ENCODE measurements at regions not wholly inside any gene's neighbourhood (a gene's known extent, or its start where the extent isn't known, plus 50 kb on each side); places are given as distances from the start of the nearest gene placed in this dataset.

- no peak overlapping the region for H3K4me3 Mint-ChIP-seq
- no peaks in the 10 kb centered on the region for H3K4me1 Mint-ChIP-seq
- H3K9me3 Mint-ChIP-seq = peaks cover 18% of the 10 kb centered on the region
- no peaks in the 10 kb centered on the region for H3K36me3 Mint-ChIP-seq
- H3K27ac Mint-ChIP-seq = no peak overlapping the region
- DNase-seq (ENCODE audit: low spot score in 2 of 2) = no peak
- no peak for ATAC-seq
Observed at GRCh38 chr3:86251781-86252180, 739.2 kb downstream of the VGLL3 start.

GRCh38 chr3:86249833-86250232 lies 741.1 kb downstream of the VGLL3 start:
- no peak overlapping the region for H3K4me3 Mint-ChIP-seq
- H3K4me1 Mint-ChIP-seq = no peaks in the 10 kb centered on the region
- DNase-seq (ENCODE audit: low spot score in 2 of 2) (no peak), ATAC-seq (no peak)
- peaks cover 12% of the 10 kb centered on the region for H3K9me3 Mint-ChIP-seq
- no peak overlapping the region for H3K27ac Mint-ChIP-seq
- H3K36me3 Mint-ChIP-seq = no peaks in the 10 kb centered on the region

GRCh38 chr3:86245360-86245759 lies 745.6 kb downstream of the VGLL3 start:
- Mint-ChIP-seq H3K27ac (no peak overlapping the region), H3K4me3 (no peak overlapping the region), H3K4me1 (no peaks in the 10 kb centered on the region), H3K9me3 (peaks cover 14% of the 10 kb centered on the region), H3K36me3 (no peaks in the 10 kb centered on the region)
- DNase-seq (ENCODE audit: low spot score in 2 of 2) (no peak), ATAC-seq (no peak)

- no peaks in the 10 kb centered on the region for H3K36me3 Mint-ChIP-seq
- ATAC-seq (no peak), DNase-seq (ENCODE audit: low spot score in 2 of 2) (no peak)
- no peak overlapping the region for H3K27ac Mint-ChIP-seq
- H3K4me3 Mint-ChIP-seq = no peak overlapping the region
- peaks cover 14% of the 10 kb centered on the region for H3K9me3 Mint-ChIP-seq
- no peaks in the 10 kb centered on the region for H3K4me1 Mint-ChIP-seq
Observed at GRCh38 chr3:86244905-86245304, 746.0 kb downstream of the VGLL3 start.

GRCh38 chr3:86239946-86240345 lies 751.0 kb downstream of the VGLL3 start:
- Mint-ChIP-seq H3K36me3 (no peaks in the 10 kb centered on the region), H3K27ac (no peak overlapping the region), H3K4me1 (no peaks in the 10 kb centered on the region), H3K4me3 (no peak overlapping the region), H3K9me3 (peaks cover 11% of the 10 kb centered on the region)
- no peak for ATAC-seq
- no peak for DNase-seq (ENCODE audit: low spot score in 2 of 2)

- Mint-ChIP-seq H3K36me3 (no peaks in the 10 kb centered on the region), H3K9me3 (peaks cover 13% of the 10 kb centered on the region), H3K4me3 (no peak overlapping the region), H3K4me1 (no peaks in the 10 kb centered on the region), H3K27ac (no peak overlapping the region)
- DNase-seq (ENCODE audit: low spot score in 2 of 2) (no peak), ATAC-seq (no peak)
Observed at GRCh38 chr3:86234506-86235254, 756.3 kb downstream of the VGLL3 start.

GRCh38 chr3:86230762-86231161 lies 760.2 kb downstream of the VGLL3 start:
- Mint-ChIP-seq H3K4me1 (no peaks in the 10 kb centered on the region), H3K9me3 (peaks cover 16% of the 10 kb centered on the region), H3K36me3 (no peaks in the 10 kb centered on the region), H3K27ac (no peak overlapping the region), H3K4me3 (no peak overlapping the region)
- no peak for ATAC-seq
- DNase-seq (ENCODE audit: low spot score in 2 of 2) = no peak

- Mint-ChIP-seq H3K4me1 (no peaks in the 10 kb centered on the region), H3K27ac (no peak overlapping the region), H3K4me3 (no peak overlapping the region), H3K36me3 (no peaks in the 10 kb centered on the region), H3K9me3 (peaks cover 22% of the 10 kb centered on the region)
- ATAC-seq (no peak), DNase-seq (ENCODE audit: low spot score in 2 of 2) (no peak)
Observed at GRCh38 chr3:86229775-86230094, 761.2 kb downstream of the VGLL3 start.

- Mint-ChIP-seq H3K27ac (no peak overlapping the region), H3K36me3 (no peaks in the 10 kb centered on the region), H3K9me3 (peaks cover 21% of the 10 kb centered on the region), H3K4me1 (no peaks in the 10 kb centered on the region), H3K4me3 (no peak overlapping the region)
- DNase-seq (ENCODE audit: low spot score in 2 of 2) (no peak), ATAC-seq (no peak)
Observed at GRCh38 chr3:86229086-86229774, 761.7 kb downstream of the VGLL3 start.

GRCh38 chr3:86228101-86228500 lies 762.8 kb downstream of the VGLL3 start:
- Mint-ChIP-seq H3K36me3 (no peaks in the 10 kb centered on the region), H3K4me1 (no peaks in the 10 kb centered on the region), H3K4me3 (no peak overlapping the region), H3K9me3 (peaks cover 17% of the 10 kb centered on the region), H3K27ac (no peak overlapping the region)
- no peak for ATAC-seq
- no peak for DNase-seq (ENCODE audit: low spot score in 2 of 2)

- no peaks in the 10 kb centered on the region for H3K4me1 Mint-ChIP-seq
- peaks cover 22% of the 10 kb centered on the region for H3K9me3 Mint-ChIP-seq
- ATAC-seq (no peak), DNase-seq (ENCODE audit: low spot score in 2 of 2) (no peak)
- H3K4me3 Mint-ChIP-seq = no peak overlapping the region
- no peaks in the 10 kb centered on the region for H3K36me3 Mint-ChIP-seq
- H3K27ac Mint-ChIP-seq = no peak overlapping the region
Observed at GRCh38 chr3:86225461-86225860, 765.5 kb downstream of the VGLL3 start.

GRCh38 chr3:86221601-86222000 lies 769.3 kb downstream of the VGLL3 start:
- no peak for ATAC-seq
- no peak for DNase-seq (ENCODE audit: low spot score in 2 of 2)
- H3K4me1 Mint-ChIP-seq = no peaks in the 10 kb centered on the region
- no peaks in the 10 kb centered on the region for H3K36me3 Mint-ChIP-seq
- no peak overlapping the region for H3K4me3 Mint-ChIP-seq
- no peak overlapping the region for H3K27ac Mint-ChIP-seq
- H3K9me3 Mint-ChIP-seq = peaks cover 20% of the 10 kb centered on the region

- Mint-ChIP-seq H3K27ac (no peak overlapping the region), H3K36me3 (no peaks in the 10 kb centered on the region), H3K4me3 (no peak overlapping the region), H3K9me3 (peaks cover 20% of the 10 kb centered on the region), H3K4me1 (no peaks in the 10 kb centered on the region)
- ATAC-seq (no peak), DNase-seq (ENCODE audit: low spot score in 2 of 2) (no peak)
Observed at GRCh38 chr3:86208772-86209171, 782.2 kb downstream of the VGLL3 start.

GRCh38 chr3:86182606-86183005 lies 808.3 kb downstream of the VGLL3 start:
- Mint-ChIP-seq H3K4me3 (no peak overlapping the region), H3K36me3 (no peaks in the 10 kb centered on the region), H3K4me1 (no peaks in the 10 kb centered on the region), H3K27ac (no peak overlapping the region), H3K9me3 (peaks cover 12% of the 10 kb centered on the region)
- no peak for ATAC-seq
- DNase-seq (ENCODE audit: low spot score in 2 of 2) = no peak

GRCh38 chr3:86180696-86181095 lies 810.3 kb downstream of the VGLL3 start:
- Mint-ChIP-seq H3K4me3 (no peak overlapping the region), H3K27ac (no peak overlapping the region), H3K4me1 (no peaks in the 10 kb centered on the region), H3K9me3 (peaks cover 6% of the 10 kb centered on the region), H3K36me3 (no peaks in the 10 kb centered on the region)
- DNase-seq (ENCODE audit: low spot score in 2 of 2) (no peak), ATAC-seq (no peak)

- Mint-ChIP-seq H3K27ac (no peak overlapping the region), H3K4me3 (no peak overlapping the region)
- ATAC-seq = no peak
Observed at GRCh38 chr3:86178095-86178494, 812.9 kb downstream of the VGLL3 start.

More at GRCh38 chr3:86178095-86178494, 812.9 kb downstream of the VGLL3 start:
- Mint-ChIP-seq H3K9me3 (peaks cover 10% of the 10 kb centered on the region), H3K4me1 (no peaks in the 10 kb centered on the region), H3K36me3 (no peaks in the 10 kb centered on the region)
- no peak for DNase-seq (ENCODE audit: low spot score in 2 of 2)
